CD4-positive, alpha-beta T cell treated with Interleukin-1 beta for 1 hour (primary cell): ENCODE measurements at regions not wholly inside any gene's neighbourhood (a gene's known extent, or its start where the extent isn't known, plus 50 kb on each side); places are given as distances from the start of the nearest gene placed in this dataset.

Experiments
- DNase-seq, 2 donors: peaks; one replicate each; pipeline ENCODE4 v3.0.0-alpha.2; 2020 to 2022

DNA sequence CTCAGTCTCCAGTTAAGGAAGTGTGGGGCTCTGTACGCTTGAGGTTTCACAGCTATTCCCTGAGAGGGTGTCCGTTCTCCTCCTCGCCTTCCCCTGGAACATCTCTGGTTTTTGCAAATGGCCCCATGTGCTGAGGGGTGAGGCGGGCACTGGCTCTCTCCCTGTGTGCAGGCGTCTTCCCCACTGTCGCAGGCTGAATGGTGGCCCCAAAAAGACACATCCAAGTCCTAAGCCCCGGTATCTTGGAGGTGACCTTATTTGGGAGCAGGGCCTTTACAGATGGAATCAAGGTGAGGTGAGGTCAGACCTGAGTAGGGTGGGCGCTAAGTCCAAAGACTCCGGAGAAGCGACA is 98.0 kb upstream of the TMPRSS2 start:
- DNase-seq: no peak

DNA sequence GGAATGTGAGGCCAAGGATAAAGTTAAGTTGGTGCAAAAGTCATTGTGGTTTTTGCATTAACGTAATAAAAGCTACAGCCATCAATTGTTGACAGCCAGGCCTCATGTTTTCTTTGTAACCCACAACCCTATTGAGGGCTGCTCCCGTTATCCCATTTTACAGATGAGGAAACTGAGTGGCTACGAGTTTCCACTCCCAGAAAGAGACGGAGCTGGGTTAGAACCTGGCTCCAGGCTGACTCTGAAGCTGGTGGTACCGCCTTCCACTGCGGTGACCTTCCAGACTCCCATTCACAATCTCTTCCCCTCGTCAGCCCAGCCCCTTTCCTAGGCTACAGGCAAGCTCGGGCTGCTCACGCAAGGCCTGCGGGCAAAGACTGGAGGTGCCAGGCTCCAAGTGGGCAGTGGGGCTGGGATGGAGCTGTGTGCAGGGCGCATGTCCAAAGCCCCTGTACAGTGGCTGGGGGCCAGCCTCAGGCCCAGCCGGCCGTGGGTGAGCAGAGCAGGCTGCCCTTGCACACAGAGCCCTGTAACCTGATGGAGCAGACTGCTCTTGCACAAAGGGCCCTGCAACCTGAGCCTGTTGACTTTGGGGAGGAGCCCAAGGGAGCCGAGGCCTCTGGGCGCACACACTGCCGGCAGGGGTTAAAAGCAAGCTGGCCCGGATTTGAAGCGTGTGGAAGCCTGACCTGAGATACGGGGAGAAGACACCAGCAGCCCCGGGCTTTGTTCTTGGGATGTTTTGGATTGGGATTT is 97.4 kb upstream of the TMPRSS2 start:
- no peak for DNase-seq

DNA sequence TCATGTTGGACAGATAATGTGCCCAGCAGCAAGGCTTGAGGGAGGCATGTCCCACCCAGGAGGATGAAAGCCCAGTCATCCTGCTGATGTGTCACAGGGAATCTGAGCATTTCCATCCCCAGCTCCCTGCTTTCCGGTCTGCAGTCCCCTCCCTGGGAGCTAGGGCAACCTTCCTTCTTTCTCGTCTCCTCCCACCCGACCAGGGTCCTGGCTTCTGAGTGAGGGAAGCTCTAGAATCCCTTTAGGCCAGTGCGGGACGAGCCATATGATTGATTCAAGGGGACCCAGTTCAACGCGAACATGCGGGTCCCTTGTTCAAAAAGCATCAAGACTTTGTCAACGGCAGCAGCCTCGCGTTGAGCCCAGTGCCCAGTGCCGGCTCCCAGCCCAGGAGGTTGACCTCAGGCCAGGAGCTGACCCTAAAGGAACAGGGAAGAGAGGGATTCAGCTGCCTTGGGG is 96.7 kb upstream of the TMPRSS2 start:
- no peak for DNase-seq

DNA sequence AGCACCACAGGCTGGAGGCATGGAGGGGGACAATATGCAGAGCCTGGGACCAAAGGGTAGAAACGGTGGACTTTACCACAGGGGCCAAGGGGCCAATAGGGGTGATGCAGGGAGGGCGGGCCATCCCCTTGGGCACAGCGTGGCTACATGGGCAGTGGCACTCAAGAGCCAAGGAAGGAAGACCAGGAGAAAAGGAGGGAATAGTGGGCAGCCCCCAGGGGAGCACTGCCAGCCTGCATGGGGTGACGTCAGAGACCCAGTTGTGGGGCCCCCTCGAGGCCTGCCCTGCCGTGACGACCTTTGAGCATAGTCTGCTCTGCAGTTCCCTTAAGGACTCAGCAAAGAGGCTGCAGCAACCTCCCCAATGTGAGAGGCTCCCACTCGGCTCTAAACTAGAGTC is 95.5 kb upstream of the TMPRSS2 start:
- no peak for DNase-seq

DNA sequence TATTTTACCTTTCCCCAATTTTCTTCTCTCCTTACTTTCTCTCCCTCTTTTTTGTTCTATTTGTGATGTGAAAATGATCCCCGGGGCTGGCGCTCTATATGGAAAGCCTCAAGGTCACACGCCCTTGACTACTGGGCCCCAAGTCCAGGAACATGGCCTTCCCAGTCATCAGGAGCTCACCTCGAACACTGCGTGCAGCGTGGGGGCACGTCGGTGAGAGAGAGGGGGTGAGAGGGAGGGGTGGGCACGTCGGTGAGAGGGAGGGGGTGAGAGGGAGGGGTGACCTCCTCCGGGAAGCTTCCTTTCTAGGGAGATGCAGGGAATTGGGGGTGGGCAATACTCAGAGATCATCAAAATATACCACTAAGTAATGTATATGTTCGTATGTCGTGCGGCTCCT is 94.6 kb upstream of the TMPRSS2 start:
- no peak for DNase-seq

DNA sequence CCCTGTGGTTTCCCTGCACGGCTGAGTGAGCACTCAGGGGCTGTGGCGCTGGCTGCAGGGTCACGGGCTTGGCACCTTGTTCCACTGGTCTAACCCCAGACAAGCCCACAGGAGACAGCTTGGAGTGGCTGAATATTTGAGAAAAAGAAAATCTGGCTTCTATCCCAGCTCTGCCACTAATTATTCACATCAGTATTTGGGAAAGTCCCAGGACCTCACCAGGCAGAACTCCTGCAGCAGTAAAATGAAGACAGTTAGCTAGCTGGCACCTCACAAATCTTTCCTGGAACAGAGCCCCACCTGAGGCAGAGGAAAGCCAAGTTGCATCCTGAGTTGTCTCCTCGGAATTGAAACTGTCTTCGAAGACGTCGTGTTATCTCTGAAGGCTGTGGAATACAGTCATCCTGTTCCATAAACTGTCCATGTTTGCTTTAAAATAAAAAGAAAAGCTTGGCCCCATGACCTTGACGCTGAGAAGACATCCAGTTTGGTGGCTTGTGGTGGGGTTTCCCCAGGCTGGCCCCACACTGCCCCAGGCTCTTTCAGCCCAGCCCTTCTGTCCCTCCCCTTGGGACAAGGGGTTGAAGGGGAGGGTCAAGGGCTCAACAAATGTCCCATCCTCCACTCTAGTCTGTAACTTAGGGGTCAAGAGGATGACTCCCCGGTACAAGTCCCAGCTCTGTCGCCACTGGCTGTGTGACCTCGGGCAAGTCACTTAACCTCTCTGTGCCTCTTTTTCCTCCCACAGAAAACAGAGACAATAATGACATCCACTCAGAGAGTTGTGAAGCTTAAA is 93.8 kb upstream of the TMPRSS2 start:
- DNase-seq: no peak

DNA sequence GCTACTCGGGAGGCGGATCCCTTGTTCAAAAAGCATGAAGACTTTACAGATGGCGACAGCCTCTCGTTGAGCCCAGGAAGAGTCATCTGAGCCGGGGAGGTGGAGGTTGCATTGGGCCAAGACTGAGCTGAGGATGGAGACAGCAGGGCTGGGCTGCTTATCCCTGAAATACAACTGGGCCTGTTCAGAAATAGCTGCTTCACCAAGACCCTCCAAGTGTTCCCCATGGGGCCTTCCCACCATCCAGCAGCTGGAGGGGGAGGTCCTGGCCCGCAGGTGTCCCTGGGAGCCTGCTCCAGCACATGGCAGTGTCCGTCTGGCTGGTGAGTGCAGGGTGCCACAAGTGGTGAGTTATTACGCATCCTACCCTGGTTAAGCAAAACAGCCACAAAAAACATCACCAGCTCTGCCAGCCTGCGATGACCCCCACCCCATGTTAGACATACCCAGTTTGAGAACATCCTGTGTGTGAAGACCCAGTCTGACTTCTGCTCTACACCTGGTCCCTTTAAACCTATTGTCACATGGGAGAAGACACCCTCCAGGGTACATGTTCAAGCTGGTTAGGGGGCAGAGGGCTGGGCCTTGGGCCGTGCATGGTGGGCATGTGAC is 93.1 kb upstream of the TMPRSS2 start:
- DNase-seq: no peak

DNA sequence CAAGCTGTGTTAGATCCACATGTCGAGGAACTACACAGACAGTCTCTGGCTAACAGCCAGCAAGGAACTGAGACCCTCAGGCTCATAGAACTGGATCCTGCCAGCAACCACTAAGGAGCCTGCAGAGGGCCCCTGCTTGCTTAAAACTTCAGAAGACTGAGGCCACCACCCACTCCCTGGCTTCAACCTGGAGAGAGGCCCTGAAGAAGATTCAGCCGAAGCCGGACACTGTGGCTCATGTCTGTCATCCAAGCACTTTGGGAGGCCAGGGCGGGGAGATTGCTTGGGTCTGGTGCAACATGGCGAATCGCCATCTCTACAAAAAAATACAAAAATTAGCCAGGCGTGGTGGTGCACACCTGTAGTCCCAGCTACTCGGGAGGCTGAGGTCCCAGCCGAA is 92.6 kb upstream of the TMPRSS2 start:
- DNase-seq: no peak

DNA sequence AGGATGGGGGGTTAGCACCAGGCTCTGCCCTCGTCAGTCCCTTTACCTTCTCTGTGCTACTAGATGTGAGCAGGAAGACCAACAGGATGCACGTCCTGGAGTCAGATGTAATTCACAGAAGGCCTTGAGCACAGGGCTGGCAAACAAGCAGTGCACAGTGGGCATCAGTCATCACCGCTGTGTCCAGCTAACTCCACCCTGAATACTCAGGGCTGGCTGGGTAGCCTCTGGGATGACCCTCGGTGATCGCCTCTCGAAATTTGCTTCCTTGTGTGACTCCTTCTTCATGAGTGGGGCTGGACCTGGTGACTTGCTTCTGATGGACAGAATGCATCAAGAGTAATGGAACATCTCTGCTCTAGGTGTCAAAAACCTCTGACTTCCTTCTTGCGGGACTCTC is 92.2 kb upstream of the TMPRSS2 start:
- no peak for DNase-seq

DNA sequence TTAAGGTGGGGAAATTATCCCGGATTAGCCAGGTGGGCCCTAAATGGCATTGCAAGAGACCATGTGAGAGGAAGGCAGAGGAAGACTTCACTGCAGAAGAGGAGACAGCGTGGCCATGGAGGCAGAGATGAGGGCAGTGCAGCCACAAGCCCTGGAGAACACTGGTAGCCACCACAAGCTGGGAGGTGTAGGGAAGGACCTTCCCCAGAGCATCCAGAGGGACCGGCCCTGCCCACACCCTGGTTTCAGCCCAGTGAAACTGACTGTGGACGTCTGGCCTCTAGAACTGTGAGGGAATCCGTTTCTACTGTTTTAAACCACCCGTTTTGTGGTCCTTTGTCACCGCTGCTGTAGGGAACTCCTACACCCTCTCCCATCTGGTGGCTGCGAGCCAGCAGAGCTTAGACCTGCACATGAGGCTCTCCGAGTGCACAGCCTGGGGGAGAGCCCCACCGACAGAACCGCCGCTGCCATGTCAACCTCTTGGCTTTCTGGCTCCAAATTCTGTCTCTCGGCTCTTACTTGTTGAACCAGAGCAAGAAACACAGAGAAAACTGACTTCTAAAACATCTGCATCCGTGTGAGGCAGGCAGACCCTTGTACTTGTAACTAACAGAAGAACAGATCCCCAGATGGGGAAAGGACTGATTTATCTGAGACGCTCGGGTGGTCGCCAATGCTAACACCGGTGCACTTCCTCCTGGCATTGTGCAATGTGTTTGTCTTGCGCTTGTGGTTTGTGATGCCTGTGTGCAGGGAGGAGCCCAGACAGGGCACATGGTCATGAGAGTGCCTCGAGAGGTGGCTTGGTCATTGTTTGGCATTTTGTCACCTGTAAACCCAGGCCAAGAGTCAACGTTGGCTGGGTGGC is 90.8 kb upstream of the TMPRSS2 start:
- DNase-seq: no peak

DNA sequence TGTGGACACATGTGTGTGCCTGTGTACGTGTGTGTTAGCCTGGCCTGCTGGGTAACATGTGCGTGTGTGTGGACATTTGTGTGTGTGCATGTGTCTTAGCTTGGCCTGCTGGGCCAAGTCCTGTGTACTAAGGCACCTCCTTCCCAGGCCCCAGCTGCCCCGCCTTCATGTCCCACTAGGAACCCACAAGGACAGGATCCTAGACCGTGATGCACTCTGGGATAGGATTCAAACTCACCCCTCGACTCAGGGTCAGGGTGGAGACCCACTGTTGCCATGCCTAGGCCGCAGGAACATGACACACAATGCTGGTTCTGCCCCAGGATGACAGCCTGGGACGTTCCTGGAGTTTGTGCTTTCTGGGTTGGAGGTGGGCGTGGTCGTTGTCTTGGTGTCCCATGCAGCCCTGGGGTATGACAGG is 89.9 kb upstream of the TMPRSS2 start:
- no peak for DNase-seq

DNA sequence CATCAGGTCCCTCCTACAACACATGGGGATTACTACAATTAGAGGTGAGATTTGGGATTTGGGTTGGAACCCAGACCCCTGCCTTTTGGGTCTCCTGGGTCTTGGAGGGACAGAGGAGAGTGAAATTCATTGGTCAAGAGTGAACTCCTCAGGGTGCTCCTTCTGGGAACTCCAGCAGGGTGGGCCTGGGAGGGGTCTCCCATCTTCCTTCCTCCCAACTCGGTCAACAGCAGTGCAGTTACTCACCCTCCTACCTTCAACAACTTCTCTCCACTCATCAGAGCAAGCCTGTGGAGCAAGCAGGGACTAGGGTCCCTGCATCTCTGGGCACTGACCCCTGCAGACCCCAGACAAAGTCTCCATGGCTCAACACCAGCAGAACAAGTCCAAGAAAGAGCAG is 89.3 kb upstream of the TMPRSS2 start:
- DNase-seq: no peak

DNA sequence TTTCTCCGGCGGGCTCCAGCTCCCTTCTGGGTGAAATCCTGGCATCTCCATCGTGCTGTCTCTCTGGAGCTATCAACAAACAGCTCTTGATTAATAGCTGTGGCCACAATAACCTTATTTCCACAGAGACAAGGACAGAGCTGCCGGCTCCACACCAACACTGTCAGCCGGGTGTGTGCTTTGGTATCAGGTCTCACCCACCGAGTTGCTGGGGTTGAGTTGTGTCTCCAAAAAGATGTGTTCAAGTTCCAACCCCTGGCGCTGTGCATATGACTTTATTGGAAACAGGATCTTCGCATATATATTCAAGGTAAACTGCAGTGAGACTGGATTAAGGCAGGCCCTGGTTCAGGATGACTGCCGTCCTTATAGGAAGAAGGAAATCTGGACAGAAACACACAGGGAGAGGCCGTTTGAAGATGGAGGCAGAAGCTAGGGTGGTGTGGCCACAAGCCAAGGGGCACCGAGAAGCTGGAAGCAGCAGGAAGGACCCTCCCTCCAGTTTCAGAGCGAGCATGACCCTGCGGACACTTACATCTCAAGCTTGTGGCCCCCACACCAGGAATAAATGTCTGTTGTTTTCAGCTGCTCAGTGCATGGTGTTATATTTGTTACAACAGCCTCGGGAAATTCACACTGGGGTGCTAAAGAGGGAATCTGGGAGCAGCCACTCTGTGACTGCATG is 88.4 kb upstream of the TMPRSS2 start:
- DNase-seq: no peak

DNA sequence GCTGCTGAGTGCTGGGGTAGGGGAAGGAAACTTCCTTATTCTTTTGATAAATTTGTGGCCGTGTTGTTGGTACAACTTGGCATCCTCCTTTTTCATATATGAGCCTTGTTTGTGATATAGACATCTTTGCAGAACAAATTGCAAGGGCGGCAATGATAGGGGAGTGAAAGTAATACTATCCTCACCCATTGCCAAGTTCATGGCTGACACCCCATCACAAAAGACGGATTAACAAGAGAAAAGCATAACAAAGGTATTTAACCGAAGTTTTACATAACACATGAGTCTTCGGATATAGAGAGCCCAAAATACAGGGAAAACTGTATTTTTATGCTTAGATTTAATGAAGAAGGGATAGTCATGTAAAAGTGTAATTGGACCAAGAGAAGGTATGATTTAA is 86.3 kb upstream of the TMPRSS2 start:
- no peak for DNase-seq

DNA sequence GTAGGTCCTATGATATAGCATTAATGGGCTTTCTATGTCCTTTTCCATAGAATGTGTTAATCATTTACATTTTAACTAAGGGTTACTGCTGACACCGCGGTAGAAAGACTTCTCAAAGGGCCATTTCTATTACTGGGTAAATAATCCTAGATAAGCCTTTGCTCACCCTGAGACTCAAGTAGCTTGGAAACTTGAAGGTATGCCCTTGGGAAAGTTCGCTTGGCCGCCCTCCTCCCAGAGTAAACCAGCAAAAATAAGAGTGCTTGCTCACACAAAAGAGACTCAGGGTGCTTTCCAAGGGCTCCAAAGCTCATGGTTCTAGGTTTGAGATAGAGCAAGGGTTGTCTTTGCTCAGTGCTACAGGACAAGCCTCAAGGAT is 85.8 kb upstream of the TMPRSS2 start:
- no peak for DNase-seq

DNA sequence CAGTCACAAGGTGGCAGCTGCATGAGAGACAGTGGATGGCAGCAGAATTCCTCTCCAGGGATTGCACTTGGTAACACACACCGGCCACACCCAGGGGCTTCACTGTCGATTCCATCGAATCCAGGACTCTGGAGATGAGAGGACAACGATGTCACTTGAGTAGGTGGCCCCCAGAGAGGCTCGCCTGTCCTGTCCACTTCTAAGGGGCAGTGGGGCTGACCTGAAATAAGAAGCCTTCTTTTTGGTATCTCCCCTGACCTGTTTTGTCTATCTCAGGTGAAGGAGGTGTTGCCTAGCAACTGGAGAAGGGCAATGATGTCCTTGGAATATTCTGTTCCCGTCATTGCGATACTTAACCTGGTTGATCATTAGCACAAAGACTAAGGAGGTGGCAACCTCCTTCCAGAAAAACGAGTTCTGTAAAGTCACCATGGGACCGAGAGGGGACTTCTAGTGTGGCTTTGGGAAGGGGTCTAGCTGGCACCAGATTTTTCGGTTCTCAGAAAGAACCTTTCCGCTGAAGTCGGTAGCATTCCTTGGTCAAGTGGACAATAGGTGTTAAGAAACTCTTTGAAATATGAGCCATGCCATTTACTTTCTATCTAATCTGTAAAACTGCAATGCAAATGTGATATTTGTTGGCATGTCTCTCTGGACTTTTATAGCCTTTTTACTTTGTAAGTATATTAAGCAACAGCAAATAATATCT is 85.2 kb upstream of the TMPRSS2 start:
- no peak for DNase-seq

DNA sequence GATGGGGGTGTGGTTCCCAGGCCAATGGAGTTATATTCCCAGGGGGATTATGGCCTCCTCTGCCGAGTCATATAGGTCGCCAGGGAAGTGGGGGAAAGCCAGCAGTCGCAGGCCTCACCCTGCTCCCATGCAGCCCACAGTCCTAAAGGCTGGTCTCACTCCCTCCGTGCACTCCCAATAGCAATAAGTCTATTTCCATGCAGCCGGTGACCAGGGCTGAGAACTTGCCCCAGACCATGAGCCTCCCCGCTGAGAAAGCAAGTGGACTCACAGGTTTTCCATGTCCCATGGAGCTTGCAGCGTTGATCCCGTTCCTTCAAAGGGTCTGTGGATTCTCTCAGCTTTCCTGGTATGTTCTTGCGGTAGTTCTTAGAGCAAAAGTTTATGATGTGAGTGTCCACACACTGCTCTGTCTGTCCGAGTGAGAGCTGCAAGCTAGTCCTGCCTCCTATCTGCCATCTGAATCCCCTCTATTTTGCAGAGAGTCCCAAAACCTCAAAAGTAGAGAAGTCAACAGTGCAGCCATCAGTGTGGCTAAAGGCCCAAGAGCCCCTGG is 81.7 kb upstream of the TMPRSS2 start:
- DNase-seq: no peak

DNA sequence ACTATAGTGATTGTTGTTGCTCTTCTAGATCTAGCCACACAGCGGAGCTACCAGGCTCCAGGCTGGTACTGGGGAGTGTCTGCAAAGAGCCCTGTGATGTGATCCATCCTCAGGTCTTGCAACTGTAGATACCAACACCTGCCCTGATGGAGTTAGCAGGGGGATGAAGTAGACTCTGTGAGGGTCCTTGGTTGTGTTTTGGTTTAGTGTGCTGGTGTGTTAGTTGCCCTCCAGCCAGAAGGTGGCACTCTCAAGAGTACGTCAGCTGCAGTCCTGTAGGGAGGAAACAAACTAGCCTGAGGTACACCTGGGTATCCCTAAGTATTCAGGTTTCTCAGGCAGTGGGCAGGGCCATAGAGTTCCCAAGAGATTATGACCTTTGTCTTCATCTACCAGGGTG is 81.2 kb upstream of the TMPRSS2 start:
- no peak for DNase-seq

DNA sequence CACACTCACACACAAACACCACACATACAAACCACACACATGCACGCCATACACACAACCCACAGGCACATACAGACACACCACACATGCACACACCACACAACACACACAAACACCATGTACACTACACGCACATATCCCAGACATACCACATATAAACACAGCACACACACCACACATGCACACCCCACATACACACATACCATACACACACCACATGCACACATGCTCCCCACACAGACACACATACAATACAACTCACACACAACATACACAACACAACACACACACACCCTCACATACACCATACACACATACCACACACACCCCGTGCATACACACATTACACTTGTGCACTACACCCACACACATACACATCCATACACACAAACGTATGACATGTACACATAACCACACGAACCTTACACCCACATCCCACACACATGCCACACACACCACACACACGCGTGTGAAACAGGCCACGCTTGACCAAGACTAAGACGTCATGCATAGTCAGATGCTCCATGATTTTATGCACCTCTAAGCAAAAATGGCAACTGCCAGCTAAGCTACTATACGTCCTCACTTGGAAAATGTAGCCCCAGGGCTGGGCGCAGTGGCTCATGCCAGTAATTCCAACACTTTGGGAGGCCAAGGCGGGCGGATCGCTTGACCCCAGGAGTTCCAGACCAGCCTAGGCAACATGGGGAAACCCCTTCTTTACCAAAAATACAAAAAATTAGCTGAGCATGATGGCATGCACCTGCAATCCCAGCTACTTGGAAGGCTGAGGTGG is 77.4 kb upstream of the TMPRSS2 start:
- no peak for DNase-seq

DNA sequence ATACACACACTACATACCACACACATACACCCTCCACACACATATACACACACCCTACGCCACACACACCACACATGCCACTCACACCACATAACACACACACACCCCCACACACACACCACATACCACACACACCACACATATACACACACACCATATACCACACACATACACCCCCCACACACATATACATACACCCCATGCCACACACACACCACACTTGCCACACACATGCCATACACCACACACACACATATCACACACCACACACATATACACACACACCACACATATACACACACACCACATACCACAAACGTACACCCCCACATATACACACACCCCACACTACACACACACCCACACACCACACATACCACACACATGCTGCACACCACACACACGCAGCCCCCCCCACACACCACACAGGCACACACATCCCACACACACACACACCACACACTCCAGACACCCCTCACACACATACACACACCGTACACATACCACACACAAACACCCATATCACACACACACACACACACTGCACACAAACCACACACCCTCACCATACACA is 76.7 kb upstream of the TMPRSS2 start:
- DNase-seq: no peak
